ENCODE measurements at regions not wholly inside any gene's neighbourhood (a gene's known extent, or its start where the extent isn't known, plus 50 kb on each side); places are given as distances from the start of the nearest gene placed in this dataset.

GRCh38 chr6:23213651-23214050, 644.3 kb downstream of the HDGFL1 start:
- TF ChIP-seq CTCF (IDR thresholded peaks at IDR 0.05) = no peak
- TF ChIP-seq POLR2A (IDR thresholded peaks at IDR 0.05) = no peak
